IMR-90 (cell line): ENCODE measurements at regions not wholly inside any gene's neighbourhood (a gene's known extent, or its start where the extent isn't known, plus 50 kb on each side); places are given as distances from the start of the nearest gene placed in this dataset.

ENCODE experiments used
- ATAC-seq: fragments of 200-7000 bp; cut with Tn5 transposase; 2 replicates; pipeline ENCODE4 v1.9.1; 2020; ENCODE audit warnings: low read depth, mild to moderate bottlenecking, moderate library complexity
- BruUV-seq: library from RNA; stranded (reverse); fragments of 400-500 nt; replicated peaks from 2 replicates; lab custom pipeline; 2021; lab: Mats Ljungman, UMichigan
- CTCF ChIA-PET: fragments of 300-600 bp; formaldehyde crosslinking; extraction: SDS; loops from one replicate; lab custom pipeline; 2021; ENCODE audit warnings: antibody characterized with exemption; lab: Yijun Ruan, JAX
- POLR2A ChIA-PET: fragments of 300-600 bp; sonication (Branson Sonifier 250); formaldehyde crosslinking; loops from one replicate; lab custom pipeline; 2022; ENCODE audit warnings: antibody characterized with exemption; ENCODE audit not compliant: unreplicated experiment; lab: Charles Lee
- DNase-seq: peaks from one replicate; pipeline ENCODE4 v3.0.0; 2013
- H2AFZ ChIP-seq: replicated peaks from 2 replicates; pipeline ENCODE3; 2013; ENCODE audit warnings: low read length, mild to moderate bottlenecking; ENCODE audit not compliant: poor library complexity
- H2AK5ac ChIP-seq: 2 replicates; pipeline ENCODE4 v1.6.1; 2013; ENCODE audit warnings: low read depth, low read length, inconsistent platforms
- H2AK9ac ChIP-seq: replicated peaks from 2 replicates; pipeline ENCODE3; 2013; ENCODE audit warnings: mild to moderate bottlenecking, low read depth, low read length, moderate library complexity; ENCODE audit not compliant: poor library complexity
- H2BK120ac ChIP-seq: 2 replicates; pipeline ENCODE4 v1.6.1; 2013; ENCODE audit warnings: low read depth, low read length, inconsistent platforms
- H2BK15ac ChIP-seq: 3 replicates; pipeline ENCODE4 v1.6.1; 2013; ENCODE audit warnings: low read depth, low read length, inconsistent platforms
- H2BK20ac ChIP-seq: 2 replicates; pipeline ENCODE4 v1.6.1; 2013; ENCODE audit warnings: low read depth, mild to moderate bottlenecking, inconsistent platforms, low read length, moderate library complexity
- H2BK5ac ChIP-seq: 2 replicates; pipeline ENCODE4 v1.6.1; 2013; ENCODE audit warnings: mild to moderate bottlenecking, low read depth, low read length, inconsistent platforms; ENCODE audit not compliant: poor library complexity, severe bottlenecking
- H3K14ac ChIP-seq: replicated peaks from 2 replicates; pipeline ENCODE4 v1.6.1; 2013; ENCODE audit warnings: low read depth, low read length, inconsistent platforms
- H3K18ac ChIP-seq: 2 replicates; pipeline ENCODE4 v1.6.1; 2013; ENCODE audit warnings: low read depth, low read length, control low read depth
- H3K23ac ChIP-seq: 2 replicates; pipeline ENCODE4 v1.6.1; 2013; ENCODE audit warnings: low read depth, low read length, inconsistent platforms
- H3K27ac ChIP-seq: 2 replicates; pipeline ENCODE4 v1.5.1; 2013; ENCODE audit warnings: mild to moderate bottlenecking, control low read depth, low read length; ENCODE audit not compliant: insufficient read depth
- H3K27me3 ChIP-seq: 2 replicates; pipeline ENCODE4 v1.6.1; 2013; ENCODE audit warnings: low read length; ENCODE audit not compliant: control insufficient read depth, insufficient read depth
- H3K36me3 ChIP-seq: 2 replicates; pipeline ENCODE4 v1.6.1; 2013; ENCODE audit warnings: low read length, mixed read lengths; ENCODE audit not compliant: control insufficient read depth, insufficient read depth
- H3K4ac ChIP-seq: 2 replicates; pipeline ENCODE4 v1.6.1; 2013; ENCODE audit warnings: low read depth, low read length, inconsistent platforms
- H3K4me1 ChIP-seq: 2 replicates; pipeline ENCODE4 v1.6.1; 2013; ENCODE audit warnings: low read length, mixed read lengths; ENCODE audit not compliant: control insufficient read depth, insufficient read depth
- H3K4me2 ChIP-seq: 2 replicates; pipeline ENCODE4 v1.6.1; 2013; ENCODE audit warnings: low read depth, mild to moderate bottlenecking, control low read depth, low read length, moderate library complexity
- H3K4me3 ChIP-seq: 2 replicates; pipeline ENCODE4 v1.5.1; 2013; ENCODE audit warnings: low read depth, mild to moderate bottlenecking, control low read depth, low read length, moderate library complexity; ENCODE audit not compliant: insufficient read depth
- H3K56ac ChIP-seq: 2 replicates; pipeline ENCODE4 v1.6.1; 2013; ENCODE audit warnings: low read length, inconsistent platforms; ENCODE audit not compliant: insufficient read depth; ENCODE audit errors: extremely low read depth
- H3K79me1 ChIP-seq, 2 experiments: 2 replicates each; pipeline ENCODE4 v1.6.1; 2013; ENCODE audit warnings: low read length in 2 of 2, inconsistent platforms in 1 of 2, low read depth in 1 of 2
- H3K9ac ChIP-seq: 2 replicates; pipeline ENCODE4 v1.6.1; 2013; ENCODE audit warnings: low read depth, low read length, control low read depth
- H3K9me1 ChIP-seq: 2 replicates; pipeline ENCODE4 v1.6.1; 2013; ENCODE audit warnings: low read length, inconsistent platforms; ENCODE audit not compliant: insufficient read depth
- H3K9me3 ChIP-seq: 2 replicates; pipeline ENCODE4 v1.6.1; 2013; ENCODE audit warnings: low read length; ENCODE audit not compliant: control insufficient read depth, insufficient read depth
- H4K20me1 ChIP-seq: 2 replicates; pipeline ENCODE4 v1.6.1; 2013; ENCODE audit warnings: low read length, inconsistent platforms; ENCODE audit not compliant: insufficient read depth
- H4K5ac ChIP-seq: 2 replicates; pipeline ENCODE4 v1.6.1; 2013; ENCODE audit warnings: mild to moderate bottlenecking, low read depth, low read length, control low read depth
- H4K8ac ChIP-seq, 2 experiments: 2 replicates each; pipeline ENCODE4 v1.6.1; 2013; ENCODE audit warnings: low read depth in 2 of 2, low read length in 2 of 2, control low read depth in 1 of 2, inconsistent platforms in 1 of 2
- H4K91ac ChIP-seq: 2 replicates; pipeline ENCODE4 v1.6.1; 2013; ENCODE audit warnings: low read depth, low read length, inconsistent platforms; ENCODE audit not compliant: insufficient read depth
- BHLHE40 ChIP-seq: fragments of 150-350 bp; IDR thresholded peaks from 2 replicates; pipeline ENCODE4 v1.6.1; 2016; ENCODE audit warnings: mild to moderate bottlenecking, low read depth, low read length
- CEBPB ChIP-seq: IDR thresholded peaks from 2 replicates; pipeline ENCODE4 v1.6.1; 2012; ENCODE audit warnings: low read depth, low read length, improper control_type of control experiment
- CHD1 ChIP-seq: IDR thresholded peaks from 2 replicates; pipeline ENCODE4 v1.6.1; 2012; ENCODE audit warnings: low read depth, low read length, improper control_type of control experiment
- ELK1 ChIP-seq: fragments of 150-350 bp; IDR thresholded peaks from 2 replicates; pipeline ENCODE4 v1.6.1; 2016; ENCODE audit warnings: low read depth, mild to moderate bottlenecking, low read length, moderate library complexity, borderline replicate concordance
- FOS ChIP-seq: fragments of 150-350 bp; IDR thresholded peaks from 2 replicates; pipeline ENCODE4 v1.6.1; 2016; ENCODE audit warnings: low read depth, low read length
- MAFK ChIP-seq: IDR thresholded peaks from 2 replicates; pipeline ENCODE4 v1.6.1; 2012; ENCODE audit warnings: low read depth, low read length, improper control_type of control experiment
- MAZ ChIP-seq: IDR thresholded peaks from 2 replicates; pipeline ENCODE4 v1.6.1; 2012; ENCODE audit warnings: low read depth, mild to moderate bottlenecking, low read length, improper control_type of control experiment, moderate library complexity, borderline replicate concordance
- MXI1 ChIP-seq: IDR thresholded peaks from 2 replicates; pipeline ENCODE4 v1.6.1; 2012; ENCODE audit warnings: low read depth, mild to moderate bottlenecking, low read length, moderate library complexity, borderline replicate concordance
- NFE2L2 ChIP-seq: fragments of 150-350 bp; IDR thresholded peaks from 2 replicates; pipeline ENCODE4 v1.6.1; 2016; ENCODE audit warnings: low read depth, mild to moderate bottlenecking, low read length
- POLR2A ChIP-seq: IDR thresholded peaks from 2 replicates; pipeline ENCODE4 v1.6.1; 2012; ENCODE audit warnings: mild to moderate bottlenecking, low read depth, low read length
- RAD21 ChIP-seq: IDR thresholded peaks from 2 replicates; pipeline ENCODE4 v1.6.1; 2012; ENCODE audit warnings: low read length, improper control_type of control experiment
- RCOR1 ChIP-seq: IDR thresholded peaks from 2 replicates; pipeline ENCODE4 v1.6.1; 2012; ENCODE audit warnings: mild to moderate bottlenecking, low read length, improper control_type of control experiment; ENCODE audit not compliant: insufficient replicate concordance
- RFX5 ChIP-seq: IDR thresholded peaks from 2 replicates; pipeline ENCODE4 v1.8.0; 2012; ENCODE audit warnings: low read depth, mild to moderate bottlenecking, low read length, moderate library complexity
- SMC3 ChIP-seq: fragments of 150-350 bp; IDR thresholded peaks from 2 replicates; pipeline ENCODE4 v1.6.1; 2016; ENCODE audit warnings: low read depth, mild to moderate bottlenecking, antibody characterized with exemption, low read length, moderate library complexity
- USF2 ChIP-seq: fragments of 150-350 bp; IDR thresholded peaks from 2 replicates; pipeline ENCODE4 v1.6.1; 2017; ENCODE audit warnings: mild to moderate bottlenecking, antibody characterized with exemption, low read length, low read depth
- WGBS, 2 experiments: methylation state at CpG; one replicate each; pipeline versions ENCODE4 v1.1.5 to v1.1.7; 2013; ENCODE audit warnings: missing lambda C conversion rate in 2 of 2; ENCODE audit not compliant: insufficient read length in 1 of 2; ENCODE audit errors: extremely low coverage in 2 of 2; 5-methylcytosine and 5-hydroxymethylcytosine counted together
- dilution Hi-C: fragments of 300-500 bp; cut with HindIII; formaldehyde crosslinking; loops from one replicate; pipeline ENCODE4 v1.14.3; 2018; ENCODE audit warnings: low sequenced_read_pairs; ENCODE audit not compliant: unreplicated experiment
- in situ Hi-C: fragments of 300-500 bp; cut with MboI; formaldehyde crosslinking; loops from 3 replicates; pipeline ENCODE4 v1.14.3; 2019; ENCODE audit warnings: low sequenced_read_pairs, inconsistent platforms, mixed read lengths
- intact Hi-C: fragments of 100-400 bp; cut with micrococcal nuclease; formaldehyde crosslinking; loops from 2 replicates; pipeline ENCODE4 v1.10.0; 2022
- TF ChIP-seq, protein P1 (sequence below): conservative IDR thresholded peaks from 2 replicates; pipeline ENCODE4 v1.5.1; 2012; ENCODE audit warnings: mild to moderate bottlenecking, low read depth, low read length, improper control_type of control experiment

GRCh38 chr2:5617358-5617757 is 74.8 kb upstream of the SOX11 start:
- H3K18ac ChIP-seq, result no peak overlapping the region
- H4K5ac ChIP-seq, result no peak overlapping the region
- no peak overlapping the region for H3K14ac ChIP-seq
- H4K8ac ChIP-seq, result no peak overlapping the region
- ATAC-seq, result no peak
- H3K4ac ChIP-seq, result no peak overlapping the region
- BruUV-seq, result no TSS peak
- intact Hi-C loops (no loop called here), dilution Hi-C loops (no loop called here), in situ Hi-C loops (no loop called here)
- H3K4me1 ChIP-seq, result no peaks in the 10 kb centered on the region
- H3K23ac ChIP-seq, result no peak overlapping the region
- H3K56ac ChIP-seq, result no peak overlapping the region
- H3K36me3 ChIP-seq, result no peaks in the 10 kb centered on the region
- no peak overlapping the region for H3K4me3 ChIP-seq
- H3K9me3 ChIP-seq, result no peaks in the 10 kb centered on the region; the same call in 1 of the 2 replicates
- no peak overlapping the region for H2BK5ac ChIP-seq
- TF ChIP-seq ELK1 (no peak), CHD1 (no peak), MAFK (no peak), FOS (no peak), MAZ (no peak), MXI1 (no peak), RFX5 (no peak), NFE2L2 (no peak), BHLHE40 (no peak), USF2 (no peak), CEBPB (no peak), SMC3 (no peak), RAD21 (no peak), RCOR1 (no peak), POLR2A (no peak)
- TF ChIP-seq, protein P1, sequence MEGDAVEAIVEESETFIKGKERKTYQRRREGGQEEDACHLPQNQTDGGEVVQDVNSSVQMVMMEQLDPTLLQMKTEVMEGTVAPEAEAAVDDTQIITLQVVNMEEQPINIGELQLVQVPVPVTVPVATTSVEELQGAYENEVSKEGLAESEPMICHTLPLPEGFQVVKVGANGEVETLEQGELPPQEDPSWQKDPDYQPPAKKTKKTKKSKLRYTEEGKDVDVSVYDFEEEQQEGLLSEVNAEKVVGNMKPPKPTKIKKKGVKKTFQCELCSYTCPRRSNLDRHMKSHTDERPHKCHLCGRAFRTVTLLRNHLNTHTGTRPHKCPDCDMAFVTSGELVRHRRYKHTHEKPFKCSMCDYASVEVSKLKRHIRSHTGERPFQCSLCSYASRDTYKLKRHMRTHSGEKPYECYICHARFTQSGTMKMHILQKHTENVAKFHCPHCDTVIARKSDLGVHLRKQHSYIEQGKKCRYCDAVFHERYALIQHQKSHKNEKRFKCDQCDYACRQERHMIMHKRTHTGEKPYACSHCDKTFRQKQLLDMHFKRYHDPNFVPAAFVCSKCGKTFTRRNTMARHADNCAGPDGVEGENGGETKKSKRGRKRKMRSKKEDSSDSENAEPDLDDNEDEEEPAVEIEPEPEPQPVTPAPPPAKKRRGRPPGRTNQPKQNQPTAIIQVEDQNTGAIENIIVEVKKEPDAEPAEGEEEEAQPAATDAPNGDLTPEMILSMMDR, result no peak
- H4K91ac ChIP-seq, result no peak overlapping the region
- H4K20me1 ChIP-seq, result no peaks in the 10 kb centered on the region
- H2BK20ac ChIP-seq, result no peak overlapping the region
- H3K9me1 ChIP-seq, result no peaks in the 10 kb centered on the region
- ChIA-PET POLR2A (no interaction called here), CTCF (no interaction called here)
- H3K9ac ChIP-seq, result no peak overlapping the region
- no peaks in the 10 kb centered on the region for H3K27me3 ChIP-seq
- H2BK120ac ChIP-seq, result no peak overlapping the region
- H3K4me2 ChIP-seq, result no peak overlapping the region
- H2BK15ac ChIP-seq, result no peak overlapping the region
- H2AFZ ChIP-seq, result no peak overlapping the region
- no peak overlapping the region for H2AK9ac ChIP-seq
- WGBS, 2 experiments, result 100% methylated on average over 1 of the region's 8 CpGs; no CpG with 5 or more reads in 1 of the 2 experiments
- DNase-seq, result no peak
- no peak overlapping the region for H2AK5ac ChIP-seq
- no peak overlapping the region for H3K27ac ChIP-seq
- H3K79me1 ChIP-seq, result no peaks in the 10 kb centered on the region
